ENCODE measurements at regions not wholly inside any gene's neighbourhood (a gene's known extent, or its start where the extent isn't known, plus 50 kb on each side); places are given as distances from the start of the nearest gene placed in this dataset.
"Not testable (repeated sequence)": the region's sequence is repeated elsewhere in the genome, so short reads cannot be mapped to it uniquely, and the experiment has no call there.

GRCh38 chr2:180235506-180235905 is 228.4 kb upstream of the CWC22 start:
- TF ChIP-seq CTCF, POLR2A (IDR thresholded peaks at IDR 0.05): not testable (repeated sequence)
